PC-3 (cell line): ENCODE measurements at regions not wholly inside any gene's neighbourhood (a gene's known extent, or its start where the extent isn't known, plus 50 kb on each side); places are given as distances from the start of the nearest gene placed in this dataset.

Source experiments
- ATAC-seq: fragments of 200-7000 bp; cut with Tn5 transposase; 2 replicates; pipeline ENCODE4 v1.9.1; 2020; ENCODE audit warnings: mild to moderate bottlenecking, moderate library complexity
- BruUV-seq: library from RNA; stranded (reverse); fragments of 400-500 nt; replicated peaks from 2 replicates; lab custom pipeline; 2021; lab: Mats Ljungman, UMichigan
- CTCF ChIA-PET: fragments of 300-600 bp; sonication (Branson Sonifier 250); formaldehyde crosslinking; loops from one replicate; lab custom pipeline; 2022; ENCODE audit warnings: antibody characterized with exemption; lab: Charles Lee
- POLR2A ChIA-PET: fragments of 300-600 bp; sonication (Branson Sonifier 250); formaldehyde crosslinking; loops from one replicate; lab custom pipeline; 2022; ENCODE audit warnings: antibody characterized with exemption; ENCODE audit not compliant: unreplicated experiment; lab: Charles Lee
- DNase-seq: peaks from one replicate; pipeline ENCODE4 v3.0.0-alpha.2; 2015
- H2AFZ ChIP-seq: fragments of 300-600 bp; sonication (generic); 2 replicates; pipeline ENCODE4 v1.6.0; 2016; ENCODE audit warnings: antibody characterized with exemption, low read length
- H3F3A ChIP-seq: fragments of 300-600 bp; sonication (generic); one replicate; pipeline ENCODE4 v1.6.0; 2017; ENCODE audit warnings: antibody characterized with exemption, low read length, control low read depth, mild to moderate bottlenecking; ENCODE audit not compliant: unreplicated experiment
- H3K27ac ChIP-seq: fragments of 300-600 bp; sonication (generic); 2 replicates; pipeline ENCODE4 v1.5.1; 2016; ENCODE audit warnings: mild to moderate bottlenecking, low read length
- H3K27me3 ChIP-seq: fragments of 300-600 bp; sonication (generic); 2 replicates; pipeline ENCODE4 v1.6.1; 2016; ENCODE audit warnings: low read length, mixed read lengths
- H3K36me3 ChIP-seq: fragments of 300-600 bp; sonication (generic); 2 replicates; pipeline ENCODE4 v1.6.1; 2016; ENCODE audit warnings: low read depth, mixed run types, low read length, mixed read lengths
- H3K4me1 ChIP-seq: fragments of 300-600 bp; sonication (generic); 2 replicates; pipeline ENCODE4 v1.5.1; 2016; ENCODE audit warnings: low read length; ENCODE audit not compliant: insufficient read depth
- H3K4me2 ChIP-seq: fragments of 300-600 bp; sonication (generic); 2 replicates; pipeline ENCODE4 v1.6.0; 2016; ENCODE audit warnings: low read length
- H3K4me3 ChIP-seq: fragments of 300-600 bp; sonication (generic); 2 replicates; pipeline ENCODE4 v1.5.1; 2016; ENCODE audit warnings: mild to moderate bottlenecking, low read length, mixed read lengths
- H3K79me2 ChIP-seq: fragments of 300-600 bp; sonication (generic); 2 replicates; pipeline ENCODE4 v1.6.1; 2017; ENCODE audit warnings: low read length, mixed read lengths
- H3K9ac ChIP-seq: fragments of 300-600 bp; sonication (generic); 2 replicates; pipeline ENCODE4 v1.6.0; 2016; ENCODE audit warnings: mild to moderate bottlenecking, low read length
- H3K9me2 ChIP-seq: fragments of 300-600 bp; sonication (generic); replicated peaks from 2 replicates; pipeline ENCODE4 v1.6.1; 2016; ENCODE audit warnings: mixed run types, low read length, mixed read lengths
- H3K9me3 ChIP-seq: fragments of 300-600 bp; sonication (generic); 2 replicates; pipeline ENCODE4 v1.6.1; 2016; ENCODE audit warnings: low read length, mixed read lengths
- H4K20me1 ChIP-seq: fragments of 300-600 bp; sonication (generic); 2 replicates; pipeline ENCODE4 v1.6.1; 2016; ENCODE audit warnings: low read length, mixed read lengths
- EZH2 ChIP-seq: fragments of 300-600 bp; sonication (generic); IDR thresholded peaks from one replicate; pipeline ENCODE4 v1.6.1; 2017; ENCODE audit warnings: antibody characterized with exemption, mild to moderate bottlenecking, low read length; ENCODE audit not compliant: unreplicated experiment
- EZH2phosphoT487 ChIP-seq: fragments of 300-600 bp; sonication (generic); IDR thresholded peaks from 2 replicates; pipeline ENCODE4 v1.6.1; 2018; ENCODE audit warnings: mild to moderate bottlenecking, antibody characterized with exemption, low read length, borderline replicate concordance
- intact Hi-C: fragments of 100-400 bp; cut with micrococcal nuclease; formaldehyde crosslinking; loops from 2 replicates; pipeline ENCODE4 v1.9.0; 2023
- TF ChIP-seq, protein P1 (sequence below): fragments of 300-600 bp; sonication (generic); conservative IDR thresholded peaks from 2 replicates; pipeline ENCODE4 v1.5.1; 2017; ENCODE audit warnings: antibody characterized with exemption, low read depth, mild to moderate bottlenecking, low read length

DNA sequence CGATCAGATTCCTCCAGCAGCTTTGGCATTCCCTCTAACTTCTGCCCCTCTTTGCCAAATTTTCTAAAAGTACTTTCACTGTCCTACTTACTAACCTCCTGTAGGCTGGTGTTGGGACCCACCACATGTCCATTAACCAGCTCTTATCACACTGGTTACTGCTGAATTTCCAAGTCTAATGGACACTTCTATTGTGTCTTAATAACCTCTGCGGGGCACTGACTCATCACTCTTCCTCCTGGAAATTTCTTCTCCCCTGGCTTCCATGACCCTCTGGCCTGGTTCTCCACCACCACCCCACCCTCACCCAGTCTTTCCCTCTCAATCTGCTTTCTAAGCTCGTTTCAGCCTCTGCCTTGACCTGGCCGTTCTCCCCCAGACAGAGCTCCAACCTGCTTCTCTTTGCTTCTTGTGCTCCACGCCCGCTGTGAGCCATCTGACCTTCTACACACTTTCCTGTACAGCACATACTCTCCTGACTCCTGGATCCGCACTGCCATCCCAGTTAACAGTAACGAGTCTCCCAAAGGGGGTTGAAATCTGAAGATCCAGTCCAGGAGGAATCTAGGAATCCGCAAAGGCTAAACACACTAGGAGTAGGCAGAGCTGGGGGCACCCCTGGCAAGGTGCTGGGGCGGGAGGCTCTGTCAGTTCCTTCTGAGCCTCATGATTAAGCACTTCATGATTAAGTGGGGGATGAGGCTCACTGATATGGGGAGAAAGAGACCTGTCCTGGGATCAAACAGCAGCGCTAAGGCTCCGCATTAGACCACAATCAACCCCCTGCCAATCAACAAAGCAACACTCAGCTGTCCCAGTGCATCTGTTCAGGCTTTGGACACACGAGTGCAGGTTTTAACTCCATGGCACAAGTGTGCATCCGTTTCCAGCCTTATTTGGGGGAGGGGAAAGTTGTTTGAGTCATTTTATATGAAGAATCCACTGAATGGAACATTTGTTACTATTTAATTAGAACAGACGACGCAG lies 146.3 kb downstream of the LY86 start:
- TF ChIP-seq, protein P1, sequence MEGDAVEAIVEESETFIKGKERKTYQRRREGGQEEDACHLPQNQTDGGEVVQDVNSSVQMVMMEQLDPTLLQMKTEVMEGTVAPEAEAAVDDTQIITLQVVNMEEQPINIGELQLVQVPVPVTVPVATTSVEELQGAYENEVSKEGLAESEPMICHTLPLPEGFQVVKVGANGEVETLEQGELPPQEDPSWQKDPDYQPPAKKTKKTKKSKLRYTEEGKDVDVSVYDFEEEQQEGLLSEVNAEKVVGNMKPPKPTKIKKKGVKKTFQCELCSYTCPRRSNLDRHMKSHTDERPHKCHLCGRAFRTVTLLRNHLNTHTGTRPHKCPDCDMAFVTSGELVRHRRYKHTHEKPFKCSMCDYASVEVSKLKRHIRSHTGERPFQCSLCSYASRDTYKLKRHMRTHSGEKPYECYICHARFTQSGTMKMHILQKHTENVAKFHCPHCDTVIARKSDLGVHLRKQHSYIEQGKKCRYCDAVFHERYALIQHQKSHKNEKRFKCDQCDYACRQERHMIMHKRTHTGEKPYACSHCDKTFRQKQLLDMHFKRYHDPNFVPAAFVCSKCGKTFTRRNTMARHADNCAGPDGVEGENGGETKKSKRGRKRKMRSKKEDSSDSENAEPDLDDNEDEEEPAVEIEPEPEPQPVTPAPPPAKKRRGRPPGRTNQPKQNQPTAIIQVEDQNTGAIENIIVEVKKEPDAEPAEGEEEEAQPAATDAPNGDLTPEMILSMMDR, result no peak
- TF ChIP-seq EZH2phosphoT487 (no peak), EZH2 (no peak)
- no peaks in the 10 kb centered on the region for H3K36me3 ChIP-seq
- ATAC-seq (peak; percentile 75), DNase-seq (peak; percentile 53)
- intact Hi-C loops, result no loop called here
- peak overlapping the region; percentile 68 for H3K4me2 ChIP-seq
- BruUV-seq, result no TSS peak
- peak overlapping the region; percentile 28 for H3K9ac ChIP-seq
- H3K27me3 ChIP-seq, result no peaks in the 10 kb centered on the region
- H3K4me3 ChIP-seq, result no peak overlapping the region
- CTCF ChIA-PET, result no interaction called here
- no peaks in the 10 kb centered on the region for H4K20me1 ChIP-seq
- no peaks in the 10 kb centered on the region for H3K79me2 ChIP-seq
- H3K27ac ChIP-seq, result peak overlapping the region; percentile 57
- H2AFZ ChIP-seq, result peak overlapping the region; percentile 69
- H3F3A ChIP-seq, result no peaks in the 10 kb centered on the region
- H3K4me1 ChIP-seq, result peaks cover 21% of the 10 kb centered on the region
- POLR2A ChIA-PET, result no interaction called here
- no peaks in the 10 kb centered on the region for H3K9me3 ChIP-seq
- H3K9me2 ChIP-seq, result 0 out of 2 replicates have a peak, but pooled peaks cover 2% of the 10 kb centered on the region

DNA sequence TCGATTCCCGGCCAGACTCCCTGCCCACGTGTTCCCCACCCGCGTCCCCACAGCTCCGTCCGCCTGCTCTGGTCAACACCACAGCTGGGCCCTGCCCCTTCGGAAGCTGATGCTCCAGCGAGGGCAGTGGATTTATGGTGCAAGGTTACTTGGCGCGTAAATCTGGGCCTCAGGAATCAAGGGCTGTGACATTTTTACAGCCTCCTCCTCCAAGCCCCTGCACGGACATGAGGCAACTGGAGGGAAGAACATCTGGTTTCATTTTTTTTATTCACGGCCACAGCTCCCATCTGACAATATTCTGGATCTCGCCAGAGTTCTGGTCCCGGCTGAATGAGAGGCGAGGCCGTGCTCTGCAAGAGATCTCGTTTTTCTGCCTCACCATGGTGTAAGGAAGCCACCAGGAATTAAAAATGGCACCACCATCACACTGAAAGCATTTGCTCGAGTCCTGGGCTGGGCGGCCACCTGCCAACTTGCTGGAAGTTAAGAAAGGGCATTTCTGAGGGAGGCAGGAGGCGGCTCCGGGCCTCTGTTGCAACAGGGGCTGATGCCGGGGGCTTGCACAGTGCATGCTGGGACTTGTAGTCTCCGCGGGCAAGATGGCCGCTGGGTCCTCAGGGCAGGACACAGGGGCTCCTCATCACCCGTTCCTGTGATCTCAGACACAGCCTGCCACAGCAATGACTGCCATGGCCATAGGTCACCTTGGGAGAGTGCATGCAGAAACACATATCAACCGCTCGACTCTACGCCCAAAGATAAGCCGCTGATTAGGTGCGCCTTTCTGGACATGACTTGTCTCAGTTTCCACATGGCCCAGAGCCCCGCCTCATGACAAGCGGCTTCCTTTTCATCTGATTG lies 148.5 kb downstream of the LY86 start:
- no peak overlapping the region for H3K27ac ChIP-seq
- no peak overlapping the region for H3K4me2 ChIP-seq
- ATAC-seq, result no peak
- no peak for DNase-seq
- no peak for TF ChIP-seq EZH2
- TF ChIP-seq EZH2phosphoT487, result no peak
- TF ChIP-seq, protein P1, result no peak
- no peak overlapping the region for H2AFZ ChIP-seq
- no peaks in the 10 kb centered on the region for H3F3A ChIP-seq
- H3K4me3 ChIP-seq, result no peak overlapping the region
- intact Hi-C loops, result no loop called here
- H3K36me3 ChIP-seq, result no peaks in the 10 kb centered on the region
- BruUV-seq, result no TSS peak
- ChIA-PET CTCF (no interaction called here), POLR2A (no interaction called here)
- H3K79me2 ChIP-seq, result no peaks in the 10 kb centered on the region
- no peaks in the 10 kb centered on the region for H4K20me1 ChIP-seq
- H3K9ac ChIP-seq, result no peak overlapping the region
- no peaks in the 10 kb centered on the region for H3K9me2 ChIP-seq
- H3K4me1 ChIP-seq, result peaks cover 15% of the 10 kb centered on the region
- H3K27me3 ChIP-seq, result no peaks in the 10 kb centered on the region
- no peaks in the 10 kb centered on the region for H3K9me3 ChIP-seq
